Eye (tissue), 1 donor: ENCODE measurements at regions not wholly inside any gene's neighbourhood (a gene's known extent, or its start where the extent isn't known, plus 50 kb on each side); places are given as distances from the start of the nearest gene placed in this dataset.

ENCODE experiments used
- DNase-seq: peaks from one replicate; pipeline ENCODE4 v3.0.0-alpha.2; 2015

DNA sequence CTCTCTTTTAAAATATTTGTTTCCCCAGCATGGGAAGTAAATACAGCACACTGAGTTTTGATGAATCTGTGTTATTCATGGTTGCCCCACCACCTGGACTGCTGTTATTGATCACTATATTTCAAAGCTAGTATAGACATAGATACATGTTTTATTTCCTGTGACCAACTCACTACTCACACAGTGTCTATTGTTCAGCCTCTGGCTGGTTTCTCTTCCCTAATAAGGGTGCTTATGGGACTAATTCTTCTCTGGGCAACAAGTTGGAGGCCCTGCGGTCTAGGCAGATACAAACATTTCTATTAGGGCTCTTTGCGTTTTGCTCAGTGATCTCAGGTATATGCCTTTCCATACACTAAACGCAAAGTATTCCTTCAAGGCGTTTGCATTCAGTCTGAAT lies 1191.0 kb upstream of the TMEM132C start:
- DNase-seq: no peak

DNA sequence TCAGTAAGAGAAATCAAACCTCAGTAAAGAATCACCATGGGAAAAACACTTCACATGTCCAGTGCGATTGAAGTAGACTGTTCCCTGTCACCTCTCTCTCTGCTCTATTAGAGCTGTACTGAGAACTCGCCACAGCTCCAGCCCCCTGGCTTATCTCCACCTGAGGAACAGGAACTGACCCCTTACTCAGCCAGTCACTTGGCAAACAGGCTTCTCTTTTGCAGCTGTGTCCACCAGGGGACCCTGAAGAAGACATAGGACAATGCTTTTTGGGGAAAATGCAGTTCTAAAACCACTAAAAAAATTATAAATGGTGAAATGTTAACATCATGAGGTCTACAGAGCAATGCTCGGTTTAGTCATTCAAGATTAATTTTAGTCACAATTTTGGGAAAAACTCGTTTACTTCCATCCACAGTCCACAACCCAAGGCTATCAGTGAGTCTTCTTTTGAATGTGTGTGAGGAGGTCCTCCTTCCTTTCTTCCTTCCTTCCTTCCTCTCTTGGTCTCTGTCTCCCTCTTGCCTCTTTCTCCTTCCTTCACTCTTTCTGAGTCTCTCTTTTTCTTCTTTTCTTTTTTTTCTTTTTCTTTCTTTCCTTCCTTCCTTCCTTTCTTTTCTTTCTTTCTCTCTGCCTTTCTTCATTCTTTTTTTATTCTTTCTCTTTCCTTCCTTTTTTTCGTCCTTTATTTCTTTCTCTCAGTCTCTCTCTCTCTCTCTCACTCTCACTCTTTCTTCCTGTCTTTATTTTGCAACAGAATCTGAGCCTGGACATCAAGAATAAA lies 1189.5 kb upstream of the TMEM132C start:
- DNase-seq: no peak

- DNase-seq: no peak
Measured at GRCh38 chr12:127078577-127079350, 1188.2 kb upstream of the TMEM132C start.

DNA sequence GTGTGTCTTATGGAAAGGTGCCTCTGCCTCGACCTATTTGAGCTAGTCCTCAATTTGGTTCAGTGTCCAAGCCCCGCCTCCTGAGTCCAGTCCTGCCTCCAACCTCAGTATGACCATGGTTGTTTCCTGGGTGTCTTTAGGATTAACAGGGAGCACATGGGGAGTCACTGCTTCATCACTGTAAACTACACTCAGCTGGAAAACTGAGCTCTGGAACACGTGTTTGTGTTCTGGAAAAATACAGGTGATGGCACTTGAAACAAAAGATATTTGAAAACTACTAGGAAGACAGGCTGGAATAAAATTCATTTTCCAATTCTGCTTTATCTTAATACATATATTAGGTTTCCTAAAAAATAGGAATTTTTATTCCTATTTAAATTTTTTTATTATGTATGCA lies 1187.3 kb upstream of the TMEM132C start:
- DNase-seq: no peak

DNA sequence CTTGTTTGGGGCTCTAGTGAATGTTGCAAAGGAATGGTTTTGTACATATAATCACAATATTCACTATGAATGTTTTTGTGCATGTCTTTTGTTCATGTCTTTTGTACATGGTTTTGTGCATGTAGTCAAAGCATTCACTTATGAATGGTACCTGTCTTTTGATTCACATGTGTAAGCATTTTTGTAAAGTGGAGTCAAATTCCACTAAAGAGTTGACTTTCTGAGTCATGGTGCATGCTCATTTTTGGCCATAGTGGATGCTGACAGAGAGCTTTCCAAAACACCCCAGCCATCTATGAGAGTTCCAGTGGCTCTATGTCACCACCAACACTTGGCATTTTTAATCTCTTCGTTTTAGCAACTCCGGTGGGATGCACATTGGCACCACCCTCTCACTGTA lies 1185.9 kb upstream of the TMEM132C start:
- DNase-seq: no peak

- peak; percentile 72 for DNase-seq
Measured at GRCh38 chr12:127083008-127083949, 1183.7 kb upstream of the TMEM132C start.

DNA sequence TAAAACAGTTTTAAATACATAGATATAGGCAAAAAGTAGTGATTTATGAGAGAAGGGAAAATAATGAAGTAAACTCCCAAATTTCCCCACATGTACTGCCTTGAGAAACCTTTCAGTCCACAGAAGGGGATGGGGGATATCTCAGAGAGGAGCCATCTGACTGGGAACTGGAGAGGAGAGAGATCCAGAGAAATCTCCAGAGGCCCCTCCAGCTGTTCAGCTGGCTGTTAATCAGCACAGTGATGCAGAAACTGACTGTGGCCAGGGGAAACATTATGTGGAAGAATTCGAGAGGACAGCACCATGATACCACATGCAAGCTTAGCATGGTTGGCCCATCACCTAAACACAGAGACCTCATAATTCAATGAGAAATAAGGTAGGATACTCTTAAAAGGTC lies 1165.9 kb upstream of the TMEM132C start:
- peak; percentile 68 for DNase-seq

DNA sequence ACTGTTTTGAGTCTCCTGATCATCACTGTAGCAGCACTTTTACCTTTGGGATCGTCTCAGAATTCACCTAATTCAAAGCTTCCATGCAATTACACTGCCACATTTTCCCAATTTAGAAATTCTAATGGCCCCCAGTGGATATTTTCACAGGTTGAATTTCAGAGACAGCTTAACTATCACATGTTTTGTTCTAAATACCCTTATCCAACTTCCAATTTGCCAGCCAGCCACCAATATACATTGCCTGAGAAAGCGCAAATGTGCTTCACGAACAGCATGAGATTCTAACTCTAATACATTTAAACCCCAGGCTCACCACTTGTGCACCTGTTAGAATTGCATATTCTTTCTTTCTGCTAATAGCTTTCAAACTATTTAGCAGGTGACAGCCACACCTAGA lies 1160.9 kb upstream of the TMEM132C start:
- no peak for DNase-seq

GRCh38 chr12:127106697-127107096 lies 1160.3 kb upstream of the TMEM132C start:
- no peak for DNase-seq

DNA sequence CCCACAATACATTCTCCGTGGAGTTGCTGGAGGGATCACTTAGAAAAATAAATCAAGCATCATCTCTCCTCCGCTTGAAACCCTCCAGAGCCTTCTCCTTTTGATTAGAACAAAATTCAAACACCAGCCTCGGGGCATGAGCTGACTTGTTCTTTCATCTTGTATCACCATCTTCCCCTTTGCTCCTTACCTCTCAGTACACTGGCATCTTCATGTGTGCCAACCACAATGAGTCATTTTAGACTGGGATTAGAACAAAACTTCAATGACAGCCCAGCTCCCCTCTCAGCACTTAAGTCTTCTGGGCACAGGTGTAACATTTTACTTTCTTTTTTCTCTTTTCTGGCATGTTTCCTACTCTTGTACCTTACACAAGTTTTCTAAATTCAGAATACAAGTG lies 1159.2 kb upstream of the TMEM132C start:
- DNase-seq: no peak

DNA sequence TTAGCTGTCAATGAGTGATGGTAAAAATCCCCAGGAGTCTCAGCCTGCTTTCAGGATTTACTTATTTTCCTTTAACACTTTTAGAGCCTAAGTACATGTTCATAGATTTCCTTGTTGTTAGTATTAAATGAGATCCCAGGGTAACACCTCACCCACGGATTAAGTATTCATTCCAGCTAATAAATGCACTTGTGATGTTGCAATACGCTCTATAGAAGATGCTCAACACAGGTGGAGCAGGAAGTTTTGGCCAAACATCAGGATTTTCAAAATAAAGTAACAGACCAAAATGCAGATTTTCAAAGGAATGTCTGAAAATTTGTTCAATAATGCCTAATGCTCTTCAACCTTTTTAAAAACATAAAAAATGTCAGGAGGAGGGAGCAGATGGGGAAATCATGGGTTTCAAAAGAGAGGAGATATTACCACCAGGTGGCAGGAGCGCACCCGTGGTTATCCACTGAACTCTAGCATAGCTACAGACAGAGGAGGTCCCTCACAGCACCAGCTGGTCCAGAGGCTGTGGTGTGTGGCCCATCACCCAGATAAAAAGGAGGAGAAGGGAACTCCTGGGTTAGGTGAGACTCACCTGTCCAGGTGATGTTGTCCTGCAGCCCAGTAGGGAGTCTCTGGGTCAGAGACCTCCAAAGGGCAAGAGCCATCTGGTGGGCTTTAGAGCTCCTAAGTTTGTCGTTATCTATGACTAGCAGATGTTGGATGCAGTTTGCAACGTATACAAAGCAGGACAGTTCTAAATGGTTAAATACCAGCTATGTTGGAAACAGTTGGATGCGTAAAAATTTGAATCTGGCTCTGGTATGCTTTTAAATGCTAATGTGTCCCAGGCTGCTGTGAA lies 1158.4 kb upstream of the TMEM132C start:
- peak; percentile 78 for DNase-seq

DNA sequence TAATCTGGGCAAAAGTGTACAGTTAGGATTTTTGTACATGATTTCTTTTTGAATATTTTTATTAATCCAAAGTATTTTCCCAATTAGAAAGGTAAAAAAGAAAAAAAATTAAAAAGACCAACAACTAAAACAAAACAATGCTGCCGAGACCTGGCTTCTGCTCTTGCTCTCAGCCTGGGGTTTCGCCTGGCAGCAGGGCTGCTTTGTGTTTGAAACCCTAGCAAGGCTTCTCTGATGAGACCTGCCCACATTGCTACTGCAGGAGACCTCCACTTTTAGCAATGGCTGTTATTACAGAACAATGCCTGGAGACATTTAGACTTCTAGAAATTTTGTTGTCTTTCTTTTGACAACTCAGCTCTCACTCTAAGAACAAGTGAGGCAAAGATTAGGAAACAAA lies 1153.0 kb upstream of the TMEM132C start:
- DNase-seq: no peak

DNA sequence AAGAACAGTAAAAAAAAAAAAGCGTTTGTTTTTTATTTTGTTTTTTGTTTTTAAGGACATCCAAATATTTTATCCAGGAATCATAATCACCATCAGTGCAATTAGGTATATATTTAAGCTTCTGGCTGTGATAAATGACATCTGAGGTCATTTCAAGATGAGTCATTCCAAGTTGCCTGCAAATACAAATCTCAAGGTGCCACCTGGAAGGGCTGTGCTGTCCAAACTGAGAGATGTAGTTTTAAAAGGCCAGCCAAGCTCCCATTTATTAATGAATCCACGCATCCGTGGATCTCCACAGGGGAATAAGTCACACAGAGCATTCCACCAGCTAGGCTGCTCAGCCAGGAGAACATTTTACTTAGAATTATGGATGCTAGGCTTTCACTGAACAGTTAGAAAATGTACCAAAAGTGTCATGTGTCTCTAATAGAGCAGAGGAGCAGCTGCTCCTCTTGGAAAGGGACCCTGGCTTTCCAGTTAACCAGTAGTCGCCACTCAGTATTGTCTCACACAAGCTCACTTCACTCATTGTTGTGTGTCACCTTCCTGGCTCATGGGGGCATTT lies 1151.4 kb upstream of the TMEM132C start:
- peak; percentile 16 for DNase-seq

- DNase-seq: no peak
Measured at GRCh38 chr12:127118251-127118650, 1148.7 kb upstream of the TMEM132C start.

DNA sequence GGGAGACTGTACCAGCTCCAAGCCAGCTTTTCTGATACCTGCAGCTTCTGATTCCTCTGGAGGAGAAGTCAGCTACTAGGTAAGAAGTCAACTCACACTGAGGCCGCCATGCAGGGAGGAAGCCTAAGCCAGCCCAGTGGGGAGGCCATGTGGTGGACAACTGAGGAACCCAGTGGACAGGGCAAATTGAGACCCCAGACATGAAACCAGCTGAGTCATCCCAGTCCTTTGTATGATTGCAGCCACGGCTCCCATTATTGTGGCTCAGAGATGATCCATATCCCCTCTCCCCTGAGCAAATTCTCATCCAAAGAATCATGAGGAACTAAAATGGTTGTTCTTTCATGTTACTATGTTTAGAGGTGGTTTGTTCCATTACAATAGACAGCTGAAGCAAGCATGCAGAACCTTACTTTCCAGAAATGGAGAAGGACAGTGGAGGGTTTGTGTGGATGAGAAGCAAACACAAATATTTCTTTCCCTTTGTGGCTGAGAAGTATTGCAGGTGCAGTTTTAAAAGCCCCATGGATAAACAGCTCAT lies 1147.3 kb upstream of the TMEM132C start:
- no peak for DNase-seq

- DNase-seq: no peak
Measured at GRCh38 chr12:127120851-127121250, 1146.1 kb upstream of the TMEM132C start.

- no peak for DNase-seq
Measured at GRCh38 chr12:127121494-127122084, 1145.4 kb upstream of the TMEM132C start.

GRCh38 chr12:127125607-127126259 lies 1141.2 kb upstream of the TMEM132C start:
- DNase-seq: no peak

DNA sequence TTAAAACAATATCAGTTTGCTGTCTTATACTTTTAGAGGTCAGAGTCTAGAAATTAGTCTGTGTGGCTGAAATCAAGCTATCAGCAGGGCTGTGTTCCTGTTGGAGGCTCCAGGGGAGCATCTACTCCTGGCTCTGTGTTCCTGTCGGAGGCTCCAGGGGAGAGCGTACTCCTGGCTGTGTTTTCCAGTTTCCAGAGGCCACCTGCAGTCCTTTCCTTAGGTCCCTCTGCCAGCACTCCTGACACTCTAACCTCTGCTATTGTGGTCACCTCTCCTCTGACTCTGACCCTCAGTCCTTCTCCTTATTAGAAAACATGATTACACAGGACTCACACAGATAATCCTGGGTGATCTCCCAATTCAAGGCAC lies 1140.7 kb upstream of the TMEM132C start:
- DNase-seq: no peak

- DNase-seq: no peak
Measured at GRCh38 chr12:127127897-127128296, 1139.1 kb upstream of the TMEM132C start.
